Activated T-helper 17 cell treated with anti-CD3 and anti-CD28 coated beads, Interleukin-2, amount 50 U/mL, for 72 hours (primary cell): ENCODE measurements at regions not wholly inside any gene's neighbourhood (a gene's known extent, or its start where the extent isn't known, plus 50 kb on each side); places are given as distances from the start of the nearest gene placed in this dataset.

Experiments used
- ATAC-seq: fragments of 150-1000 bp; cut with Tn5 transposase; replicated peaks from 2 replicates; pipeline ENCODE4 v1.10.0; 2021; ENCODE audit warnings: mild to moderate bottlenecking, moderate library complexity
- H3K27ac Mint-ChIP-seq: one replicate; pipeline ENCODE4 v1.8.0; 2022; ENCODE audit warnings: mixed read lengths
- H3K27me3 Mint-ChIP-seq: one replicate; pipeline ENCODE4 v1.8.0; 2022; ENCODE audit warnings: mixed read lengths
- H3K36me3 Mint-ChIP-seq: one replicate; pipeline ENCODE4 v1.8.0; 2022; ENCODE audit warnings: low read depth, mild to moderate bottlenecking, mixed read lengths
- H3K4me1 Mint-ChIP-seq: one replicate; pipeline ENCODE4 v1.8.0; 2022; ENCODE audit warnings: mixed read lengths
- H3K4me3 Mint-ChIP-seq: one replicate; pipeline ENCODE4 v1.8.0; 2022; ENCODE audit warnings: mild to moderate bottlenecking, mixed read lengths
- H3K9me3 Mint-ChIP-seq: one replicate; pipeline ENCODE4 v1.8.0; 2022; ENCODE audit warnings: mixed read lengths

GRCh38 chr5:92889140-92889539 lies 691.9 kb downstream of the NR2F1-AS1 start:
- no peak for ATAC-seq
- Mint-ChIP-seq H3K9me3 (peaks cover 12% of the 10 kb centered on the region), H3K27me3 (no peaks in the 10 kb centered on the region), H3K36me3 (no peaks in the 10 kb centered on the region), H3K4me3 (no peak overlapping the region), H3K4me1 (no peaks in the 10 kb centered on the region), H3K27ac (no peak overlapping the region)

- Mint-ChIP-seq H3K4me1 (no peaks in the 10 kb centered on the region), H3K27ac (no peak overlapping the region), H3K36me3 (no peaks in the 10 kb centered on the region), H3K27me3 (no peaks in the 10 kb centered on the region), H3K4me3 (no peak overlapping the region), H3K9me3 (peaks cover 12% of the 10 kb centered on the region)
- ATAC-seq = no peak
Measured at GRCh38 chr5:92887254-92887653, 693.8 kb downstream of the NR2F1-AS1 start.

GRCh38 chr5:92886751-92887150 lies 694.3 kb downstream of the NR2F1-AS1 start:
- H3K4me3 Mint-ChIP-seq = no peak overlapping the region
- H3K9me3 Mint-ChIP-seq = peaks cover 12% of the 10 kb centered on the region
- no peak for ATAC-seq
- no peak overlapping the region for H3K27ac Mint-ChIP-seq
- H3K4me1 Mint-ChIP-seq = no peaks in the 10 kb centered on the region
- no peaks in the 10 kb centered on the region for H3K27me3 Mint-ChIP-seq
- H3K36me3 Mint-ChIP-seq = no peaks in the 10 kb centered on the region

GRCh38 chr5:92885950-92886349 lies 695.1 kb downstream of the NR2F1-AS1 start:
- H3K4me3 Mint-ChIP-seq = no peak overlapping the region
- H3K36me3 Mint-ChIP-seq = no peaks in the 10 kb centered on the region
- ATAC-seq = no peak
- H3K27me3 Mint-ChIP-seq = no peaks in the 10 kb centered on the region
- no peak overlapping the region for H3K27ac Mint-ChIP-seq
- H3K9me3 Mint-ChIP-seq = peaks cover 5% of the 10 kb centered on the region
- no peaks in the 10 kb centered on the region for H3K4me1 Mint-ChIP-seq

- no peak overlapping the region for H3K27ac Mint-ChIP-seq
- H3K9me3 Mint-ChIP-seq = peaks cover 4% of the 10 kb centered on the region
- no peaks in the 10 kb centered on the region for H3K4me1 Mint-ChIP-seq
- no peak overlapping the region for H3K4me3 Mint-ChIP-seq
- no peaks in the 10 kb centered on the region for H3K27me3 Mint-ChIP-seq
- no peaks in the 10 kb centered on the region for H3K36me3 Mint-ChIP-seq
- ATAC-seq = no peak
Measured at GRCh38 chr5:92884469-92884868, 696.5 kb downstream of the NR2F1-AS1 start.

- Mint-ChIP-seq H3K9me3 (peaks cover 10% of the 10 kb centered on the region), H3K36me3 (no peaks in the 10 kb centered on the region), H3K4me3 (no peak overlapping the region), H3K27ac (no peak overlapping the region), H3K27me3 (no peaks in the 10 kb centered on the region), H3K4me1 (no peaks in the 10 kb centered on the region)
- no peak for ATAC-seq
Measured at GRCh38 chr5:92879806-92880543, 701.0 kb downstream of the NR2F1-AS1 start.

GRCh38 chr5:92874790-92875189 lies 706.2 kb downstream of the NR2F1-AS1 start:
- ATAC-seq = no peak
- H3K4me3 Mint-ChIP-seq = no peak overlapping the region
- H3K36me3 Mint-ChIP-seq = no peaks in the 10 kb centered on the region
- H3K27me3 Mint-ChIP-seq = no peaks in the 10 kb centered on the region
- H3K4me1 Mint-ChIP-seq = no peaks in the 10 kb centered on the region
- H3K27ac Mint-ChIP-seq = no peak overlapping the region
- H3K9me3 Mint-ChIP-seq = peaks cover 15% of the 10 kb centered on the region

GRCh38 chr5:92868442-92868841 lies 712.6 kb downstream of the NR2F1-AS1 start:
- Mint-ChIP-seq H3K4me1 (no peaks in the 10 kb centered on the region), H3K27ac (no peak overlapping the region), H3K9me3 (no peaks in the 10 kb centered on the region), H3K36me3 (no peaks in the 10 kb centered on the region), H3K4me3 (no peak overlapping the region), H3K27me3 (no peaks in the 10 kb centered on the region)
- no peak for ATAC-seq

- Mint-ChIP-seq H3K27ac (no peak overlapping the region), H3K4me3 (no peak overlapping the region), H3K27me3 (no peaks in the 10 kb centered on the region), H3K36me3 (no peaks in the 10 kb centered on the region), H3K9me3 (no peaks in the 10 kb centered on the region), H3K4me1 (no peaks in the 10 kb centered on the region)
- no peak for ATAC-seq
Measured at GRCh38 chr5:92864591-92864990, 716.4 kb downstream of the NR2F1-AS1 start.

- peaks cover 4% of the 10 kb centered on the region for H3K9me3 Mint-ChIP-seq
- no peak overlapping the region for H3K27ac Mint-ChIP-seq
- no peak for ATAC-seq
- no peaks in the 10 kb centered on the region for H3K36me3 Mint-ChIP-seq
- no peaks in the 10 kb centered on the region for H3K4me1 Mint-ChIP-seq
- H3K4me3 Mint-ChIP-seq = no peak overlapping the region
- no peaks in the 10 kb centered on the region for H3K27me3 Mint-ChIP-seq
Measured at GRCh38 chr5:92863666-92864065, 717.4 kb downstream of the NR2F1-AS1 start.

GRCh38 chr5:92861531-92862285 lies 719.3 kb downstream of the NR2F1-AS1 start:
- ATAC-seq = no peak
- H3K27ac Mint-ChIP-seq = no peak overlapping the region
- H3K36me3 Mint-ChIP-seq = no peaks in the 10 kb centered on the region
- H3K27me3 Mint-ChIP-seq = no peaks in the 10 kb centered on the region
- no peaks in the 10 kb centered on the region for H3K4me1 Mint-ChIP-seq
- no peak overlapping the region for H3K4me3 Mint-ChIP-seq
- H3K9me3 Mint-ChIP-seq = peaks cover 4% of the 10 kb centered on the region

- H3K4me1 Mint-ChIP-seq = no peaks in the 10 kb centered on the region
- no peak for ATAC-seq
- no peaks in the 10 kb centered on the region for H3K27me3 Mint-ChIP-seq
- H3K9me3 Mint-ChIP-seq = peaks cover 4% of the 10 kb centered on the region
- no peak overlapping the region for H3K4me3 Mint-ChIP-seq
- H3K36me3 Mint-ChIP-seq = no peaks in the 10 kb centered on the region
- no peak overlapping the region for H3K27ac Mint-ChIP-seq
Measured at GRCh38 chr5:92860061-92860460, 721.0 kb downstream of the NR2F1-AS1 start.

GRCh38 chr5:92852219-92852618 lies 728.8 kb downstream of the NR2F1-AS1 start:
- H3K4me1 Mint-ChIP-seq = no peaks in the 10 kb centered on the region
- H3K36me3 Mint-ChIP-seq = no peaks in the 10 kb centered on the region
- no peak overlapping the region for H3K4me3 Mint-ChIP-seq
- no peak overlapping the region for H3K27ac Mint-ChIP-seq
- no peak for ATAC-seq
- H3K27me3 Mint-ChIP-seq = no peaks in the 10 kb centered on the region
- H3K9me3 Mint-ChIP-seq = peaks cover 6% of the 10 kb centered on the region

GRCh38 chr5:92850886-92851285 lies 730.1 kb downstream of the NR2F1-AS1 start:
- H3K36me3 Mint-ChIP-seq = no peaks in the 10 kb centered on the region
- no peaks in the 10 kb centered on the region for H3K4me1 Mint-ChIP-seq
- peaks cover 12% of the 10 kb centered on the region for H3K9me3 Mint-ChIP-seq
- no peak overlapping the region for H3K27ac Mint-ChIP-seq
- H3K27me3 Mint-ChIP-seq = no peaks in the 10 kb centered on the region
- H3K4me3 Mint-ChIP-seq = no peak overlapping the region
- ATAC-seq = no peak

- no peak for ATAC-seq
- no peak overlapping the region for H3K4me3 Mint-ChIP-seq
- H3K36me3 Mint-ChIP-seq = no peaks in the 10 kb centered on the region
- H3K4me1 Mint-ChIP-seq = no peaks in the 10 kb centered on the region
- H3K27ac Mint-ChIP-seq = no peak overlapping the region
- no peaks in the 10 kb centered on the region for H3K27me3 Mint-ChIP-seq
- H3K9me3 Mint-ChIP-seq = peaks cover 12% of the 10 kb centered on the region
Measured at GRCh38 chr5:92849756-92850155, 731.3 kb downstream of the NR2F1-AS1 start.
